OCI-LY3 (cell line): ENCODE measurements at regions not wholly inside any gene's neighbourhood (a gene's known extent, or its start where the extent isn't known, plus 50 kb on each side); places are given as distances from the start of the nearest gene placed in this dataset.

Source experiments
- H2AFZ ChIP-seq: fragments of 200-600, 300-600 bp; shearing (Covaris generic); 2 replicates; pipeline ENCODE4 v1.6.0; 2014; ENCODE audit warnings: antibody characterized with exemption, low read depth, low read length
- H3K27ac ChIP-seq: fragments of 200-600, 300-600 bp; sonication (generic); 2 replicates; pipeline ENCODE4 v1.5.1; 2014; ENCODE audit warnings: mild to moderate bottlenecking, low read length, moderate library complexity, mixed read lengths
- H3K27me3 ChIP-seq: fragments of 200-600, 300-600 bp; sonication (generic); 2 replicates; pipeline ENCODE4 v1.6.1; 2014; ENCODE audit warnings: low read depth, low read length, mixed read lengths
- H3K36me3 ChIP-seq: fragments of 200-600, 300-600 bp; sonication (generic); replicated peaks from 2 replicates; pipeline ENCODE3; 2014; ENCODE audit warnings: low read depth, low read length, mixed read lengths
- H3K4me1 ChIP-seq: fragments of 300-600, 200-600 bp; sonication (generic); 2 replicates; pipeline ENCODE4 v1.6.1; 2014; ENCODE audit warnings: low read length, mixed read lengths
- H3K4me2 ChIP-seq: fragments of 200-600, 300-600 bp; sonication (generic); 2 replicates; pipeline ENCODE4 v1.6.1; 2014; ENCODE audit warnings: low read length, mixed read lengths
- H3K4me3 ChIP-seq: fragments of 300-600, 200-600 bp; sonication (generic); 2 replicates; pipeline ENCODE4 v1.5.1; 2014; ENCODE audit warnings: antibody characterized with exemption, mild to moderate bottlenecking, low read length, moderate library complexity
- H3K79me2 ChIP-seq: fragments of 300-600, 200-600 bp; shearing (Covaris generic); 2 replicates; pipeline ENCODE4 v1.6.1; 2014; ENCODE audit warnings: mild to moderate bottlenecking, low read length, mixed read lengths
- H3K9ac ChIP-seq: fragments of 300-600, 200-600 bp; shearing (Covaris generic); 2 replicates; pipeline ENCODE4 v1.6.0; 2014; ENCODE audit warnings: mild to moderate bottlenecking, low read length, moderate library complexity
- H3K9me3 ChIP-seq: fragments of 200-600, 300-600 bp; shearing (Covaris generic); 2 replicates; pipeline ENCODE4 v1.6.1; 2014; ENCODE audit warnings: low read length, mixed read lengths; ENCODE audit not compliant: insufficient read depth
- H4K20me1 ChIP-seq: fragments of 200-600, 300-600 bp; sonication (generic); 2 replicates; pipeline ENCODE4 v1.6.1; 2016; ENCODE audit warnings: low read length, mixed read lengths; ENCODE audit not compliant: insufficient read depth
- CTCF ChIP-seq: fragments of 200-600, 300-600 bp; sonication (generic); IDR thresholded peaks from 2 replicates; pipeline ENCODE4 v1.5.1; 2014; ENCODE audit warnings: antibody characterized with exemption, low read length, low read depth
- EZH2phosphoT487 ChIP-seq: fragments of 200-600 bp; shearing (Covaris generic); IDR thresholded peaks from 2 replicates; pipeline ENCODE4 v1.6.1; 2018; ENCODE audit warnings: antibody characterized with exemption, mixed run types, low read depth

- Histone ChIP-seq H4K20me1 (no peaks in the 10 kb centered on the region), H3K36me3 (no peaks in the 10 kb centered on the region), H3K27me3 (no peaks in the 10 kb centered on the region), H3K4me1 (0 out of 2 replicates have a peak, but pooled peaks cover 2% of the 10 kb centered on the region), H3K79me2 (no peaks in the 10 kb centered on the region), H3K27ac (no peak overlapping the region), H3K9ac (no peak overlapping the region), H2AFZ (no peak overlapping the region), H3K4me3 (no peak overlapping the region), H3K4me2 (no peak overlapping the region), H3K9me3 (no peaks in the 10 kb centered on the region)
- TF ChIP-seq CTCF (no peak), EZH2phosphoT487 (no peak)
Measured at GRCh38 chr5:35338157-35338453, 107.8 kb upstream of the PRLR start.

GRCh38 chr5:35337340-35338156 is 107.3 kb upstream of the PRLR start:
- TF ChIP-seq EZH2phosphoT487 (no peak), CTCF (no peak)

GRCh38 chr5:35336230-35336629 is 105.9 kb upstream of the PRLR start:
- Histone ChIP-seq H3K27ac (no peak overlapping the region), H3K9me3 (no peaks in the 10 kb centered on the region), H4K20me1 (no peaks in the 10 kb centered on the region), H3K9ac (no peak overlapping the region), H3K4me3 (no peak overlapping the region), H3K79me2 (no peaks in the 10 kb centered on the region), H3K4me2 (no peak overlapping the region), H2AFZ (no peak overlapping the region), H3K36me3 (no peaks in the 10 kb centered on the region), H3K27me3 (no peaks in the 10 kb centered on the region), H3K4me1 (0 out of 2 replicates have a peak, but pooled peaks cover 2% of the 10 kb centered on the region)
- TF ChIP-seq EZH2phosphoT487 (no peak), CTCF (no peak)

More at GRCh38 chr5:35337340-35338156, 107.3 kb upstream of the PRLR start:
- Histone ChIP-seq H3K27ac (no peak overlapping the region), H3K36me3 (no peaks in the 10 kb centered on the region), H3K27me3 (no peaks in the 10 kb centered on the region), H2AFZ (no peak overlapping the region), H3K79me2 (no peaks in the 10 kb centered on the region), H3K4me1 (0 out of 2 replicates have a peak, but pooled peaks cover 2% of the 10 kb centered on the region), H3K9me3 (no peaks in the 10 kb centered on the region), H4K20me1 (no peaks in the 10 kb centered on the region), H3K4me2 (no peak overlapping the region), H3K9ac (no peak overlapping the region), H3K4me3 (no peak overlapping the region)

GRCh38 chr5:35335752-35336151 is 105.5 kb upstream of the PRLR start:
- 0 out of 2 replicates have a peak, but pooled peaks cover 2% of the 10 kb centered on the region for H3K4me1 ChIP-seq
- H3K79me2 ChIP-seq = no peaks in the 10 kb centered on the region
- H3K9me3 ChIP-seq = no peaks in the 10 kb centered on the region
- H2AFZ ChIP-seq = no peak overlapping the region
- no peak overlapping the region for H3K4me3 ChIP-seq
- H3K27me3 ChIP-seq = no peaks in the 10 kb centered on the region
- TF ChIP-seq EZH2phosphoT487 (no peak), CTCF (no peak)
- H3K27ac ChIP-seq = no peak overlapping the region
- H3K9ac ChIP-seq = no peak overlapping the region
- H4K20me1 ChIP-seq = no peaks in the 10 kb centered on the region
- H3K4me2 ChIP-seq = no peak overlapping the region
- H3K36me3 ChIP-seq = no peaks in the 10 kb centered on the region
